B cell (primary cell): ENCODE measurements at regions not wholly inside any gene's neighbourhood (a gene's known extent, or its start where the extent isn't known, plus 50 kb on each side); places are given as distances from the start of the nearest gene placed in this dataset.

ENCODE experiments used
- ATAC-seq: fragments of 200-7000 bp; cut with Tn5 transposase; one replicate; pipeline ENCODE4 v1.10.0; 2021; ENCODE audit warnings: low read depth, mild to moderate bottlenecking, moderate number of reproducible peaks, moderate library complexity
- CTCF ChIA-PET: fragments of 350-600 bp; sonication (Branson Sonifier 250); formaldehyde crosslinking; loops from one replicate; lab custom pipeline; 2021; ENCODE audit warnings: antibody characterized with exemption, inconsistent platforms; lab: Charles Lee
- POLR2A ChIA-PET: fragments of 350-600 bp; sonication (Branson Sonifier 250); formaldehyde crosslinking; loops from one replicate; lab custom pipeline; 2021; ENCODE audit warnings: antibody characterized with exemption; lab: Charles Lee
- DNase-seq: peaks from one replicate; pipeline ENCODE4 v3.0.0; 2013
- H2AFZ ChIP-seq: 2 replicates; pipeline ENCODE4 v1.6.1; 2012; ENCODE audit warnings: mild to moderate bottlenecking, low read depth, low read length; ENCODE audit not compliant: insufficient read depth, poor library complexity, severe bottlenecking
- H3K27ac ChIP-seq, 2 donors: 1 replicate in 1 of 2; 2 replicates in 1 of 2; pipeline ENCODE4 v1.5.1; 2012 to 2013; ENCODE audit warnings: low read length in 2 of 2, mild to moderate bottlenecking in 2 of 2, moderate library complexity in 1 of 2
- H3K27me3 ChIP-seq, 4 experiments: fragments of 200-600 bp in 1 of 4; sonication (generic) in 1 of 4; replicated peaks in 1 of 4; 1 replicate in 2 of 4; 2 replicates in 2 of 4; pipeline versions ENCODE4 v1.6.1 to v1.7.0; 2013 to 2016; ENCODE audit warnings: low read length in 3 of 4, mild to moderate bottlenecking in 2 of 4, mixed read lengths in 1 of 4, moderate library complexity in 1 of 4; ENCODE audit not compliant: insufficient read depth in 4 of 4, control insufficient read depth in 3 of 4; ENCODE audit errors: control extremely low read depth in 1 of 4
- H3K36me3 ChIP-seq, 2 experiments: replicated peaks in 1 of 2; 1 replicate in 1 of 2; 2 replicates in 1 of 2; pipeline versions ENCODE4 v1.6.1 to v1.7.1; 2013; ENCODE audit warnings: low read length in 1 of 2; ENCODE audit not compliant: insufficient read depth in 2 of 2, control insufficient read depth in 1 of 2; ENCODE audit errors: control extremely low read depth in 1 of 2, extremely low read depth in 1 of 2
- H3K4me1 ChIP-seq, 2 donors: fragments of 200-600 bp in 1 of 2; sonication (generic) in 1 of 2; 1 replicate in 1 of 2; 2 replicates in 1 of 2; pipeline versions ENCODE4 v1.5.1 to v1.6.1; 2013 to 2017; ENCODE audit warnings: low read length in 2 of 2; ENCODE audit not compliant: control insufficient read depth in 2 of 2, insufficient read depth in 2 of 2
- H3K4me2 ChIP-seq: replicated peaks from 2 replicates; pipeline ENCODE3; 2012; ENCODE audit warnings: mild to moderate bottlenecking, low read depth, low read length; ENCODE audit not compliant: poor library complexity, severe bottlenecking
- H3K4me3 ChIP-seq, 5 experiments: fragments of 200-600 bp in 1 of 5; sonication (generic) in 1 of 5; 1 replicate in 3 of 5; 2 replicates in 2 of 5; pipeline versions ENCODE4 v1.5.1 to v1.7.0; 2011 to 2016; ENCODE audit warnings: low read length in 4 of 5, mild to moderate bottlenecking in 4 of 5, low read depth in 2 of 5, control low read depth in 1 of 5, moderate library complexity in 1 of 5; ENCODE audit not compliant: insufficient read depth in 1 of 5; ENCODE audit errors: control extremely low read depth in 1 of 5, extremely low read depth in 1 of 5
- H3K79me2 ChIP-seq: fragments of 200-600 bp; sonication (generic); one replicate; pipeline ENCODE4 v1.6.0; 2016; ENCODE audit warnings: low read length; ENCODE audit not compliant: control insufficient read depth, insufficient read depth
- H3K9ac ChIP-seq: fragments of 200-600 bp; sonication (generic); 2 replicates; pipeline ENCODE4 v1.6.1; 2017; ENCODE audit warnings: mild to moderate bottlenecking, low read length, moderate library complexity
- H3K9me3 ChIP-seq, 3 donors: one replicate each; pipeline versions ENCODE4 v1.6.1 to v1.7.1; 2013; ENCODE audit warnings: low read length in 2 of 3; ENCODE audit not compliant: control insufficient read depth in 2 of 3, insufficient read depth in 1 of 3; ENCODE audit errors: control extremely low read depth in 1 of 3
- H4K20me1 ChIP-seq: 2 replicates; pipeline ENCODE4 v1.6.0; 2012; ENCODE audit warnings: mild to moderate bottlenecking, low read length; ENCODE audit not compliant: insufficient read depth, control insufficient read depth, poor library complexity, severe bottlenecking
- H3K27ac Mint-ChIP-seq: one replicate; pipeline ENCODE4 v1.8.0; 2021; ENCODE audit warnings: mixed read lengths
- H3K27me3 Mint-ChIP-seq: one replicate; pipeline ENCODE4 v1.8.0; 2021; ENCODE audit warnings: mixed read lengths
- H3K4me1 Mint-ChIP-seq: one replicate; pipeline ENCODE4 v1.8.0; 2021; ENCODE audit warnings: mixed read lengths
- H3K4me3 Mint-ChIP-seq: one replicate; pipeline ENCODE4 v1.8.0; 2021; ENCODE audit warnings: mixed read lengths
- H3K9me3 Mint-ChIP-seq: one replicate; pipeline ENCODE4 v1.8.0; 2022; ENCODE audit warnings: mixed read lengths; ENCODE audit not compliant: insufficient read depth
- EZH2 ChIP-seq: IDR thresholded peaks from 2 replicates; pipeline ENCODE4 v1.6.1; 2012; ENCODE audit warnings: borderline replicate concordance, low read depth, mild to moderate bottlenecking, moderate library complexity, low read length; ENCODE audit not compliant: insufficient read depth, poor library complexity, severe bottlenecking
- WGBS: methylation state at CpG from one replicate; pipeline ENCODE4 v1.1.5; 2013; ENCODE audit warnings: missing lambda C conversion rate; ENCODE audit not compliant: insufficient coverage; 5-methylcytosine and 5-hydroxymethylcytosine counted together
- intact Hi-C: fragments of 100-400 bp; cut with micrococcal nuclease; formaldehyde crosslinking; loops from one replicate; pipeline ENCODE4 v1.10.0; 2022
- TF ChIP-seq, protein P1 (sequence below): fragments of 200-600 bp; IDR thresholded peaks from one replicate; pipeline ENCODE4 v1.8.0; 2022; ENCODE audit warnings: antibody characterized with exemption, mild to moderate bottlenecking

DNA sequence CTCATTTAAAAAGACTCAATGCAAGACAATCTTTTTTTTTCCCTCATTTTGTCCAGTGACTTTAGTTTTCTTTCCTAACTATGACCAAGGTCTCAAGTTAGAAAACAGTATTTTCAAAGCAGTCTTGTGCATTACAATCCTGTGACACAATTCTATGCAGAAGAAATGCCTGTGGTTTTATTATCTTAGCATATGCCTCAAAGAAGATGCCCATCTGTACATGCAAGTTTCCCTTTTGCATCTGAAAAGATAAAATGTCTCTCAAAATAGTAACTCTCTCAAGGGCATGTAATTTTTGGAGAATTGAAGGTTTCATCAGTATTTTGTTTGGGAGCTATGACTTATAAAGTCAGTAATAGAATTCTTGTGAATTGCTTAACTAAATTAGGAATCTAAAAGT is 292.0 kb upstream of the SUCLG2 start:
- peaks cover 5% of the 10 kb centered on the region for H3K27me3 Mint-ChIP-seq
- no peak overlapping the region for H3K4me3 ChIP-seq
- H3K4me1 Mint-ChIP-seq, result no peaks in the 10 kb centered on the region
- no peak overlapping the region for H3K27ac ChIP-seq
- ATAC-seq, result no peak
- H3K4me1 ChIP-seq, result no peaks in the 10 kb centered on the region
- intact Hi-C loops, result no loop called here
- no peak for DNase-seq
- H3K9me3 Mint-ChIP-seq, result peaks cover 5% of the 10 kb centered on the region
- ChIA-PET POLR2A (no interaction called here), CTCF (no interaction called here)
- H3K36me3 ChIP-seq, result no peaks in the 10 kb centered on the region
- H3K9me3 ChIP-seq, result peaks cover 0 to 5% (median 2%) of the 10 kb centered on the region in 3 donors
- H3K9ac ChIP-seq, result no peak overlapping the region
- no peaks in the 10 kb centered on the region for H4K20me1 ChIP-seq
- TF ChIP-seq EZH2, result no peak
- TF ChIP-seq, protein P1, sequence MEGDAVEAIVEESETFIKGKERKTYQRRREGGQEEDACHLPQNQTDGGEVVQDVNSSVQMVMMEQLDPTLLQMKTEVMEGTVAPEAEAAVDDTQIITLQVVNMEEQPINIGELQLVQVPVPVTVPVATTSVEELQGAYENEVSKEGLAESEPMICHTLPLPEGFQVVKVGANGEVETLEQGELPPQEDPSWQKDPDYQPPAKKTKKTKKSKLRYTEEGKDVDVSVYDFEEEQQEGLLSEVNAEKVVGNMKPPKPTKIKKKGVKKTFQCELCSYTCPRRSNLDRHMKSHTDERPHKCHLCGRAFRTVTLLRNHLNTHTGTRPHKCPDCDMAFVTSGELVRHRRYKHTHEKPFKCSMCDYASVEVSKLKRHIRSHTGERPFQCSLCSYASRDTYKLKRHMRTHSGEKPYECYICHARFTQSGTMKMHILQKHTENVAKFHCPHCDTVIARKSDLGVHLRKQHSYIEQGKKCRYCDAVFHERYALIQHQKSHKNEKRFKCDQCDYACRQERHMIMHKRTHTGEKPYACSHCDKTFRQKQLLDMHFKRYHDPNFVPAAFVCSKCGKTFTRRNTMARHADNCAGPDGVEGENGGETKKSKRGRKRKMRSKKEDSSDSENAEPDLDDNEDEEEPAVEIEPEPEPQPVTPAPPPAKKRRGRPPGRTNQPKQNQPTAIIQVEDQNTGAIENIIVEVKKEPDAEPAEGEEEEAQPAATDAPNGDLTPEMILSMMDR, result no peak
- H3K4me3 Mint-ChIP-seq, result no peak overlapping the region
- no peaks in the 10 kb centered on the region for H3K79me2 ChIP-seq
- H3K27ac Mint-ChIP-seq, result no peak overlapping the region
- H3K4me2 ChIP-seq, result no peak overlapping the region
- H3K27me3 ChIP-seq, result no peaks in the 10 kb centered on the region
- H2AFZ ChIP-seq, result no peak overlapping the region

DNA sequence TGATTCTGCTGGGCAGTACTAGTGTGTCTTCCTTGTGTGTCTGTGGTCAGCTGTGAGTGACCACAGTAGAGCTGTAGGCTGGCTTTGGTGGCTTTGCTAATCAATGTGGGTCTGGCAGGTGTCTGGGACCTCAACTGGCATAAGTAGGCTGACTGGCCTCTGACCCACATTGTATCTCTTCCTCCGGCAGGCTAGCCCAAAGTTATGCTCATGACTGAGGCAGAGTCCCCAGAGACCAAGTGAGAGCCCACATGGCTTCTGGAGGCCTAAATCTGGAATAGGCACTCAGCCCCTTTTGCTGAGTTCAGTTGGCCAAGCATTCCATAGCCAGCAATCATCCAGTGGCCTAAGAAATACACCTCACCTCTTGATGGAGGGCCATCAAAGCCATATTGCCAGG is 289.1 kb upstream of the SUCLG2 start:
- Histone ChIP-seq H3K9ac (no peak overlapping the region), H3K36me3 (no peaks in the 10 kb centered on the region), H3K4me3 (no peak overlapping the region), H3K4me2 (no peak overlapping the region), H3K9me3 (peaks cover 0 to 5% (median 2%) of the 10 kb centered on the region in 3 donors), H3K79me2 (no peaks in the 10 kb centered on the region), H3K27me3 (no peaks in the 10 kb centered on the region), H3K27ac (no peak overlapping the region), H2AFZ (no peak overlapping the region), H4K20me1 (no peaks in the 10 kb centered on the region), H3K4me1 (no peaks in the 10 kb centered on the region)
- 88% methylated on average over 1 of the region's 1 CpG for WGBS
- Mint-ChIP-seq H3K9me3 (no peaks in the 10 kb centered on the region), H3K27ac (no peak overlapping the region), H3K4me3 (no peak overlapping the region), H3K4me1 (no peaks in the 10 kb centered on the region), H3K27me3 (peaks cover 5% of the 10 kb centered on the region)
- DNase-seq, result no peak
- intact Hi-C loops, result no loop called here
- no peak for TF ChIP-seq EZH2
- TF ChIP-seq, protein P1, result no peak
- no peak for ATAC-seq
- CTCF ChIA-PET, result no interaction called here
- POLR2A ChIA-PET, result no interaction called here
